ENCODE measurements at regions not wholly inside any gene's neighbourhood (a gene's known extent, or its start where the extent isn't known, plus 50 kb on each side); places are given as distances from the start of the nearest gene placed in this dataset.

- H3K27ac ChIP-seq, result no peak overlapping the region
- TF ChIP-seq CTCF (conservative IDR thresholded peaks at IDR 0.05), result no peak
- no peak for TF ChIP-seq ZFX (IDR thresholded peaks at IDR 0.05)
Observed at GRCh38 chr17:77526259-77526711, 385.5 kb downstream of the SEC14L1 start.

- H3K27ac ChIP-seq, result no peak overlapping the region
- no peak for TF ChIP-seq ZFX (IDR thresholded peaks at IDR 0.05)
- no peak for TF ChIP-seq CTCF (conservative IDR thresholded peaks at IDR 0.05)
Observed at GRCh38 chr17:77526728-77527350, 386.1 kb downstream of the SEC14L1 start.

GRCh38 chr17:77527409-77527808 is 386.6 kb downstream of the SEC14L1 start:
- H3K27ac ChIP-seq, result no peak overlapping the region
- no peak for TF ChIP-seq ZFX (IDR thresholded peaks at IDR 0.05)
- TF ChIP-seq CTCF (conservative IDR thresholded peaks at IDR 0.05), result no peak

GRCh38 chr17:77527836-77528505 is 387.2 kb downstream of the SEC14L1 start:
- no peak overlapping the region for H3K27ac ChIP-seq
- no peak for TF ChIP-seq CTCF (conservative IDR thresholded peaks at IDR 0.05)
- TF ChIP-seq ZFX (IDR thresholded peaks at IDR 0.05), result no peak

GRCh38 chr17:77528516-77529327 is 388.0 kb downstream of the SEC14L1 start:
- TF ChIP-seq CTCF (conservative IDR thresholded peaks at IDR 0.05) (no peak), ZFX (IDR thresholded peaks at IDR 0.05) (no peak)
- H3K27ac ChIP-seq, result no peak overlapping the region

GRCh38 chr17:77529328-77529650 is 388.5 kb downstream of the SEC14L1 start:
- TF ChIP-seq ZFX (IDR thresholded peaks at IDR 0.05), result no peak
- no peak for TF ChIP-seq CTCF (conservative IDR thresholded peaks at IDR 0.05)
- H3K27ac ChIP-seq, result no peak overlapping the region

GRCh38 chr17:77530591-77530990 is 389.8 kb downstream of the SEC14L1 start:
- no peak for TF ChIP-seq CTCF (conservative IDR thresholded peaks at IDR 0.05)
- TF ChIP-seq ZFX (IDR thresholded peaks at IDR 0.05), result no peak
- H3K27ac ChIP-seq, result peak overlapping the region; percentile 63

Data from C4-2B (cell line).